Activated B cell treated with CpG ODN at 0.5 μM for 24 hours (primary cell): ENCODE measurements at regions not wholly inside any gene's neighbourhood (a gene's known extent, or its start where the extent isn't known, plus 50 kb on each side); places are given as distances from the start of the nearest gene placed in this dataset.

Experiments
- ATAC-seq: fragments of 200-7000 bp; cut with Tn5 transposase; one replicate; pipeline ENCODE4 v1.10.0; 2021; ENCODE audit warnings: low read depth, mild to moderate bottlenecking, moderate library complexity
- CTCF ChIA-PET: fragments of 350-600 bp; sonication (Branson Sonifier 250); formaldehyde crosslinking; loops from one replicate; lab custom pipeline; 2021; ENCODE audit warnings: antibody characterized with exemption; lab: Charles Lee
- POLR2A ChIA-PET: fragments of 350-600 bp; sonication (Branson Sonifier 250); formaldehyde crosslinking; loops from one replicate; lab custom pipeline; 2021; ENCODE audit warnings: antibody characterized with exemption; lab: Charles Lee
- DNase-seq: peaks from one replicate; pipeline ENCODE4 v3.0.0; 2022
- H3K27ac Mint-ChIP-seq: one replicate; pipeline ENCODE4 v1.8.0; 2020; ENCODE audit warnings: mixed read lengths
- H3K27me3 Mint-ChIP-seq: one replicate; pipeline ENCODE4 v1.8.0; 2021; ENCODE audit warnings: mixed read lengths
- H3K36me3 Mint-ChIP-seq: one replicate; pipeline ENCODE4 v1.8.0; 2021; ENCODE audit warnings: low read depth, mixed read lengths
- H3K4me1 Mint-ChIP-seq: one replicate; pipeline ENCODE4 v1.8.0; 2021; ENCODE audit warnings: mixed read lengths
- H3K4me3 Mint-ChIP-seq: one replicate; pipeline ENCODE4 v1.8.0; 2020; ENCODE audit warnings: mild to moderate bottlenecking, mixed read lengths
- H3K9me3 Mint-ChIP-seq: one replicate; pipeline ENCODE4 v1.8.0; 2020; ENCODE audit warnings: mixed read lengths
- intact Hi-C: fragments of 100-400 bp; cut with micrococcal nuclease; formaldehyde crosslinking; loops from one replicate; pipeline ENCODE4 v1.15.1; 2024
- TF ChIP-seq, protein P1 (sequence below): fragments of 200-600 bp; IDR thresholded peaks from one replicate; pipeline ENCODE4 v1.8.0; 2022; ENCODE audit warnings: antibody characterized with exemption, mild to moderate bottlenecking

GRCh38 chr3:20406611-20407011 lies 220.6 kb upstream of the SGO1 start:
- CTCF ChIA-PET = no interaction called here
- ATAC-seq (no peak), DNase-seq (no peak)
- no peaks in the 10 kb centered on the region for H3K9me3 Mint-ChIP-seq
- no peak overlapping the region for H3K4me3 Mint-ChIP-seq
- intact Hi-C loops = no loop called here
- peaks cover 6% of the 10 kb centered on the region for H3K36me3 Mint-ChIP-seq
- no peaks in the 10 kb centered on the region for H3K4me1 Mint-ChIP-seq
- TF ChIP-seq, protein P1, sequence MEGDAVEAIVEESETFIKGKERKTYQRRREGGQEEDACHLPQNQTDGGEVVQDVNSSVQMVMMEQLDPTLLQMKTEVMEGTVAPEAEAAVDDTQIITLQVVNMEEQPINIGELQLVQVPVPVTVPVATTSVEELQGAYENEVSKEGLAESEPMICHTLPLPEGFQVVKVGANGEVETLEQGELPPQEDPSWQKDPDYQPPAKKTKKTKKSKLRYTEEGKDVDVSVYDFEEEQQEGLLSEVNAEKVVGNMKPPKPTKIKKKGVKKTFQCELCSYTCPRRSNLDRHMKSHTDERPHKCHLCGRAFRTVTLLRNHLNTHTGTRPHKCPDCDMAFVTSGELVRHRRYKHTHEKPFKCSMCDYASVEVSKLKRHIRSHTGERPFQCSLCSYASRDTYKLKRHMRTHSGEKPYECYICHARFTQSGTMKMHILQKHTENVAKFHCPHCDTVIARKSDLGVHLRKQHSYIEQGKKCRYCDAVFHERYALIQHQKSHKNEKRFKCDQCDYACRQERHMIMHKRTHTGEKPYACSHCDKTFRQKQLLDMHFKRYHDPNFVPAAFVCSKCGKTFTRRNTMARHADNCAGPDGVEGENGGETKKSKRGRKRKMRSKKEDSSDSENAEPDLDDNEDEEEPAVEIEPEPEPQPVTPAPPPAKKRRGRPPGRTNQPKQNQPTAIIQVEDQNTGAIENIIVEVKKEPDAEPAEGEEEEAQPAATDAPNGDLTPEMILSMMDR = no peak
- POLR2A ChIA-PET = no interaction called here
- H3K27ac Mint-ChIP-seq = no peak overlapping the region
- H3K27me3 Mint-ChIP-seq = no peaks in the 10 kb centered on the region

DNA sequence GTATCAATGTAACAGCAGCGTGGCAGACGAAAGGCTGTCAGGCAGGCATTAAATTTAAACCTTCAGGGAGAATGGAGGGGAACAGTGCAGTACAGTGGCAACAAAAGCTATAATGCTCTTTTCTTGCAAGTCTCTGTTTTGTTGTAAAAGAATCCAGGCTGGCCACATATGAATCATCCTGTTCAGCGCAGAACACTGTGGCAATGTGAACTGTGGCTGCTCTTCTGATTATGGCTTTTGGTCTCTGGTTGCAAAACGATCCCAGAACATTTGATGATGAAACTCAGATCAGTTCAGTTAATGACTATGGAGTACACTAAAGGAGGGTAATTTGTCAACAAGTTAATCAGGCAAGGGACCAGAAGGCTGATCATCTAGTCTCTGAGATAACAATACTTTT lies 219.7 kb upstream of the SGO1 start:
- TF ChIP-seq, protein P1 = no peak
- intact Hi-C loops = no loop called here
- Mint-ChIP-seq H3K27ac (no peak overlapping the region), H3K9me3 (no peaks in the 10 kb centered on the region), H3K36me3 (peaks cover 4% of the 10 kb centered on the region), H3K4me1 (no peaks in the 10 kb centered on the region), H3K27me3 (no peaks in the 10 kb centered on the region), H3K4me3 (no peak overlapping the region)
- ATAC-seq (no peak), DNase-seq (no peak)
- POLR2A ChIA-PET = no interaction called here
- CTCF ChIA-PET = no interaction called here

- intact Hi-C loops = no loop called here
- POLR2A ChIA-PET = no interaction called here
- no peak for ATAC-seq
- TF ChIP-seq, protein P1 = no peak
- no peaks in the 10 kb centered on the region for H3K4me1 Mint-ChIP-seq
- H3K9me3 Mint-ChIP-seq = no peaks in the 10 kb centered on the region
- CTCF ChIA-PET = no interaction called here
- no peaks in the 10 kb centered on the region for H3K27me3 Mint-ChIP-seq
- no peak overlapping the region for H3K4me3 Mint-ChIP-seq
- H3K27ac Mint-ChIP-seq = no peak overlapping the region
- H3K36me3 Mint-ChIP-seq = peaks cover 4% of the 10 kb centered on the region
- DNase-seq = no peak
Observed at GRCh38 chr3:20405231-20405630, 219.2 kb upstream of the SGO1 start.

DNA sequence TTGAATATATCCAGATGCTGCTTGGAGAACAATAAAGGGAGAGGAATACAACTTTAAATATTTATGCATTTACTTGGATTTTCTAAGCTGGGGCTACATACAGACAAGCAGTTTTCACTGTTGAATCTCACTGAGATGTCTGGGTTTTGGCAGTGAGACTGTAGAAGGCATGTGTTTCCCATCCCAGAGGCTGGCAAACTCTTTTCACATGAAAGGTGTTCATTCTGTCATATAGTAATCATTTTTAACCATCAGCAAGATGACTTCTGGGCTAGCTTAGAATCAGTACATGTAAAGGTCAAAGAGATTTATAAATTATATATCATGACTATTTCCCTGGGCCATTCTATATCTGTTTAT lies 218.7 kb upstream of the SGO1 start:
- no peaks in the 10 kb centered on the region for H3K27me3 Mint-ChIP-seq
- H3K36me3 Mint-ChIP-seq = no peaks in the 10 kb centered on the region
- DNase-seq (no peak), ATAC-seq (no peak)
- H3K4me3 Mint-ChIP-seq = no peak overlapping the region
- no peaks in the 10 kb centered on the region for H3K4me1 Mint-ChIP-seq
- POLR2A ChIA-PET = no interaction called here
- no peaks in the 10 kb centered on the region for H3K9me3 Mint-ChIP-seq
- intact Hi-C loops = no loop called here
- TF ChIP-seq, protein P1 = no peak
- CTCF ChIA-PET = no interaction called here
- H3K27ac Mint-ChIP-seq = no peak overlapping the region

DNA sequence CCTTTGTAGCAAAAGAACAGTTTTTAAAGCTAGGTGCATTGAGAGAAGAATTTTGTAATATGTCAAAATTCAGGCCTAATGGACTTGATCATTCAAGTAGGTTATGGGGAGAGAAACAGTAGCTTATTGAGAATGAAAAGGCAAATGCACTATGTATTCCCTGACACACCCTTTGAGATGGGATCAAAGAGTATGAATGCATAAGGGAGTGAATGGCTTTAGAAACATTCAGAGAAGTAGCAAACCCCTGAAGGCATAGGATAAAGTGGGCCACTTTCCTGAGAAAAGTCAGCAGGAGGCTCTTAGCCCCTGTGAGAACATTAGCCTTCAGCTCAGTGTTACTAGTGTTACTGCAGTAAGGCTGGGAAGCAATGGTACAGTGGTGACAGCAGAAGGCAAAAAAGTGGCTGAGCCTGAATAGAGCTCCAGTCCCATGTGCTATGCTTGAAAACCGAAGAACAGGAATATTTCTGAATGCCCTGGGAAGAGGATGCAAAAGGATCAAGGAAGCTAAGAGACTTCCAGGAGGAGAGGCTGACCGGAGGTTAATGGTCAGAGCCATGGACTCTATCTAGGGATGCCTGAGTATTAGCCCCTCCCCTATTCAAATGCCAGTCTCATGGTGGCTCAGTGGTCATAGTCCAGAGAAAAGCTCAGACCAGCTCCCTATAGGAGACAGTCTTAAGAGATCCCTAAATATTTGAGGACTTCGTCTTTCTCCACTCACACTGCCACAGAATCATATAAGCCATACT lies 218.2 kb upstream of the SGO1 start:
- ATAC-seq = no peak

More for the DNA sequence above, 218.2 kb upstream of the SGO1 start:
- no peak for DNase-seq
- POLR2A ChIA-PET = no interaction called here
- CTCF ChIA-PET = no interaction called here
- intact Hi-C loops = no loop called here
- Mint-ChIP-seq H3K4me3 (no peak overlapping the region), H3K27me3 (no peaks in the 10 kb centered on the region), H3K27ac (no peak overlapping the region), H3K4me1 (no peaks in the 10 kb centered on the region), H3K36me3 (no peaks in the 10 kb centered on the region), H3K9me3 (no peaks in the 10 kb centered on the region)
- TF ChIP-seq, protein P1 = no peak
